RWPE2 (cell line): ENCODE measurements at regions not wholly inside any gene's neighbourhood (a gene's known extent, or its start where the extent isn't known, plus 50 kb on each side); places are given as distances from the start of the nearest gene placed in this dataset.

ENCODE experiments used
- ATAC-seq: fragments of 200-7000 bp; cut with Tn5 transposase; 3 replicates; pipeline ENCODE4 v1.9.1; 2021; ENCODE audit warnings: low read depth
- DNase-seq: peaks from one replicate; pipeline ENCODE4 v3.0.0-alpha.2; 2020; ENCODE audit warnings: low spot score
- H3K27ac ChIP-seq: fragments of 450-650 bp; 2 replicates; pipeline ENCODE4 v1.5.1; 2017; ENCODE audit warnings: mild to moderate bottlenecking; ENCODE audit not compliant: poor library complexity, severe bottlenecking
- H3K27me3 ChIP-seq: fragments of 250-450 bp; sonication (Bioruptor Pico); 2 replicates; pipeline ENCODE4 v1.5.1; 2021; ENCODE audit warnings: mild to moderate bottlenecking, moderate library complexity; ENCODE audit not compliant: insufficient read depth, poor library complexity, severe bottlenecking
- H3K36me3 ChIP-seq: fragments of 250-450 bp; sonication (Bioruptor Pico); 2 replicates; pipeline ENCODE4 v1.5.1; 2020; ENCODE audit warnings: low read depth, mild to moderate bottlenecking, moderate library complexity
- H3K4me1 ChIP-seq: fragments of 250-450 bp; sonication (Bioruptor Pico); 2 replicates; pipeline ENCODE4 v1.5.1; 2021; ENCODE audit warnings: mild to moderate bottlenecking, moderate library complexity; ENCODE audit not compliant: insufficient read depth, poor library complexity, severe bottlenecking
- H3K4me3 ChIP-seq: fragments of 250-450 bp; sonication (Bioruptor Pico); 2 replicates; pipeline ENCODE4 v1.5.1; 2021; ENCODE audit warnings: mild to moderate bottlenecking, moderate library complexity; ENCODE audit not compliant: severe bottlenecking
- H3K9me3 ChIP-seq: fragments of 250-450 bp; sonication (Bioruptor Pico); 2 replicates; pipeline ENCODE4 v1.5.1; 2021; ENCODE audit warnings: mild to moderate bottlenecking, moderate library complexity; ENCODE audit not compliant: severe bottlenecking
- TF ChIP-seq, protein P1 (sequence below): fragments of 450-650 bp; IDR thresholded peaks from one replicate; pipeline ENCODE4 v1.5.1; 2017; ENCODE audit warnings: mild to moderate bottlenecking, moderate library complexity; ENCODE audit not compliant: poor library complexity, severe bottlenecking

GRCh38 chr7:26553128-26553527 is 261.5 kb downstream of the SNX10 start:
- TF ChIP-seq, protein P1, sequence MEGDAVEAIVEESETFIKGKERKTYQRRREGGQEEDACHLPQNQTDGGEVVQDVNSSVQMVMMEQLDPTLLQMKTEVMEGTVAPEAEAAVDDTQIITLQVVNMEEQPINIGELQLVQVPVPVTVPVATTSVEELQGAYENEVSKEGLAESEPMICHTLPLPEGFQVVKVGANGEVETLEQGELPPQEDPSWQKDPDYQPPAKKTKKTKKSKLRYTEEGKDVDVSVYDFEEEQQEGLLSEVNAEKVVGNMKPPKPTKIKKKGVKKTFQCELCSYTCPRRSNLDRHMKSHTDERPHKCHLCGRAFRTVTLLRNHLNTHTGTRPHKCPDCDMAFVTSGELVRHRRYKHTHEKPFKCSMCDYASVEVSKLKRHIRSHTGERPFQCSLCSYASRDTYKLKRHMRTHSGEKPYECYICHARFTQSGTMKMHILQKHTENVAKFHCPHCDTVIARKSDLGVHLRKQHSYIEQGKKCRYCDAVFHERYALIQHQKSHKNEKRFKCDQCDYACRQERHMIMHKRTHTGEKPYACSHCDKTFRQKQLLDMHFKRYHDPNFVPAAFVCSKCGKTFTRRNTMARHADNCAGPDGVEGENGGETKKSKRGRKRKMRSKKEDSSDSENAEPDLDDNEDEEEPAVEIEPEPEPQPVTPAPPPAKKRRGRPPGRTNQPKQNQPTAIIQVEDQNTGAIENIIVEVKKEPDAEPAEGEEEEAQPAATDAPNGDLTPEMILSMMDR, result no peak
- DNase-seq, result no peak
- Histone ChIP-seq H3K9me3 (no peaks in the 10 kb centered on the region), H3K27me3 (no peaks in the 10 kb centered on the region), H3K36me3 (no peaks in the 10 kb centered on the region), H3K27ac (no peak overlapping the region), H3K4me1 (peaks cover 17% of the 10 kb centered on the region), H3K4me3 (no peak overlapping the region)
- ATAC-seq, result no peak

DNA sequence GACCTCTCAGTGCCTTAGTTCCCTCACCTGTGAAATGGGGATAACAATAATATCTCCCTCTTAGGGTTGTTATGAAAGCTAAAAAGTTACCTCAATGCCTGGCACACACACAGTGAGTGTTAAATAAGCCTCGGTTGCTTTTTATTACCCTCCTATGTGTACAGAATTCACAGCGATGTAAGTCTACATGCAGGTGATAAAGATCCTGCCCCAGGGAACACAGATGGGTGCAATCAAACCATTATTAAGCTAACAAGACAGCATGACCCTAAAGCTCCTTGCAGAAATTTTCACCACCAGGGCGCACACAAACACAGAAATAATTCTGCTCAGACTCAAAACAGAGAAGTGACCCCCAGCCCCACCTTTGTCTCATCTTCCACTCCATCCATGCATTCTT is 261.9 kb downstream of the SNX10 start:
- Histone ChIP-seq H3K9me3 (no peaks in the 10 kb centered on the region), H3K27me3 (no peaks in the 10 kb centered on the region), H3K4me3 (no peak overlapping the region), H3K27ac (no peak overlapping the region), H3K36me3 (no peaks in the 10 kb centered on the region), H3K4me1 (peaks cover 17% of the 10 kb centered on the region)
- DNase-seq (no peak), ATAC-seq (no peak)
- TF ChIP-seq, protein P1, result no peak

DNA sequence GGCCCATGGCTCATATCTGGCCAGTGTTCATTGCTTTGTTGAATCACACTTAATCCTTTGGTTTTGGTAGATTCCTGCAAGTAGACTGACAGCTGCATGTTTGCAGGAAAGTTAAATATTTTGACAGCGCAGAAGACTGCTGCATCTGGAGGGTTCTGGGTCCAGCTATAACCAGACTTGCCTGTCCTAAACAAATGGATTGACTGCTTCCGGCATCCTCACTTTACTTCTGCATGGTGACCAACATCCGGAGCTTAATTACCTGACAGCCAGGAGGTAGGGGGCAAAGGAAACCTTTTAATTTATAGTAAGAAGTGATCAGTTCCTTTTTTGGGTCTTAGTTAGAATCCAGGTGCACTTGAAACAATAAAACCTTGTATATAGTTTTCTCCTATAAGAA is 263.3 kb downstream of the SNX10 start:
- no peak for DNase-seq
- H3K4me1 ChIP-seq, result peaks cover 7% of the 10 kb centered on the region
- no peak overlapping the region for H3K4me3 ChIP-seq
- ATAC-seq, result no peak
- H3K36me3 ChIP-seq, result no peaks in the 10 kb centered on the region
- no peaks in the 10 kb centered on the region for H3K9me3 ChIP-seq
- H3K27me3 ChIP-seq, result no peaks in the 10 kb centered on the region
- TF ChIP-seq, protein P1, result no peak
- no peak overlapping the region for H3K27ac ChIP-seq

- DNase-seq (no peak), ATAC-seq (no peak)
- H3K27me3 ChIP-seq, result no peaks in the 10 kb centered on the region
- no peaks in the 10 kb centered on the region for H3K36me3 ChIP-seq
- H3K4me3 ChIP-seq, result no peak overlapping the region
- H3K27ac ChIP-seq, result no peak overlapping the region
- TF ChIP-seq, protein P1, result no peak
- H3K9me3 ChIP-seq, result no peaks in the 10 kb centered on the region
- H3K4me1 ChIP-seq, result peaks cover 5% of the 10 kb centered on the region
Observed at GRCh38 chr7:26556061-26556881, 264.6 kb downstream of the SNX10 start.
